ENCODE measurements at regions not wholly inside any gene's neighbourhood (a gene's known extent, or its start where the extent isn't known, plus 50 kb on each side); places are given as distances from the start of the nearest gene placed in this dataset.

DNA sequence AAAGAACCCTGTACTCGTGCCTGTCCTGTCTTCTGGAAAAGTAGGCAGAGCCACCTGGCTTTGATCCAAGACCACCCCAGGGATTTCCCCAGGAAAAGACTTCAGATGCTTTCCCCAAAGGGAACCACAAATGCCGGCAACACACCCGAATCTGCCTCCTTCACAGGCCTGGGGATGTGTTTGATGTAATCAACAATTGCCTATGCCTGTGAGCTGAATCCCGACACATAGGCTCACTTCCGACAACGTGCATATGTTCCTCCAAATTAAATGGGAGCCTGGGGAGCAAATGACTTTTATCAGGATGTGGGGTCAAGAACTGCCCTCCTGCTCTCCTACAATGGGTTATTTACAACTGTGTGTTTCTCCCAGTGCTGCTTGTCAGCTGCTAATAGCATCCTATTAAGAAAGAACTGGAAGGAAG lies 535.2 kb upstream of the CDH11 start:
- H4K20me1 ChIP-seq (ENCODE audit: low read length): no peaks in the 10 kb centered on the region
- TF ChIP-seq EZH2 (IDR thresholded peaks at IDR 0.05; ENCODE audit: low read length, unreplicated experiment) (no peak), EZH2phosphoT487 (IDR thresholded peaks at IDR 0.05; ENCODE audit: borderline replicate concordance, low read length) (no peak)
- TF ChIP-seq, protein P1, sequence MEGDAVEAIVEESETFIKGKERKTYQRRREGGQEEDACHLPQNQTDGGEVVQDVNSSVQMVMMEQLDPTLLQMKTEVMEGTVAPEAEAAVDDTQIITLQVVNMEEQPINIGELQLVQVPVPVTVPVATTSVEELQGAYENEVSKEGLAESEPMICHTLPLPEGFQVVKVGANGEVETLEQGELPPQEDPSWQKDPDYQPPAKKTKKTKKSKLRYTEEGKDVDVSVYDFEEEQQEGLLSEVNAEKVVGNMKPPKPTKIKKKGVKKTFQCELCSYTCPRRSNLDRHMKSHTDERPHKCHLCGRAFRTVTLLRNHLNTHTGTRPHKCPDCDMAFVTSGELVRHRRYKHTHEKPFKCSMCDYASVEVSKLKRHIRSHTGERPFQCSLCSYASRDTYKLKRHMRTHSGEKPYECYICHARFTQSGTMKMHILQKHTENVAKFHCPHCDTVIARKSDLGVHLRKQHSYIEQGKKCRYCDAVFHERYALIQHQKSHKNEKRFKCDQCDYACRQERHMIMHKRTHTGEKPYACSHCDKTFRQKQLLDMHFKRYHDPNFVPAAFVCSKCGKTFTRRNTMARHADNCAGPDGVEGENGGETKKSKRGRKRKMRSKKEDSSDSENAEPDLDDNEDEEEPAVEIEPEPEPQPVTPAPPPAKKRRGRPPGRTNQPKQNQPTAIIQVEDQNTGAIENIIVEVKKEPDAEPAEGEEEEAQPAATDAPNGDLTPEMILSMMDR (conservative IDR thresholded peaks at IDR 0.05; ENCODE audit: low read depth, low read length): no peak

DNA sequence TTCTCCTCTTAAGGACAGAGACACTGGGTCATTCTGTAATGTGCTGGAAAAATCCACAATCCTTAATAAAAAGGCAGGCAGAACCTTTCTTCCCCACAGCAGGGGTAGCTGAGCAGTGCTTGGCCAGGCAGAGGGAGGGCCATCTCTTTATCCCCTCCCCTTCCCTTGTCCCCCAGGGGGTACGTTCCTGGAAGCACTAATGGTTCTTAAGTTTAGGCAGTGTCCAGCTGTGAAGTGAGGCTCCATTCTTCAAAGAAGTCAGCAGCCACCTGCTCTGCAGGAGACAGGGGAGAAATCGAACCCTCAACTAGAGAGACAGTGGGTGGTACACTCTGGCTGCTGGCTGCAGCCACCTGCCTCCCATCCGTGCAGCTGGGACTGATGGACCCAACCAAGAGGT lies 533.9 kb upstream of the CDH11 start:
- POLR2A ChIA-PET (ENCODE audit: unreplicated experiment): no interaction called here
- intact Hi-C loops (cut with micrococcal nuclease): loop anchor here (5.0 to 10.0 kb wide), 3 partner anchors 241 to 619 kb away; partner anchors contain the start of gene CDH11
- no peak for ATAC-seq

More for the DNA sequence above, 535.2 kb upstream of the CDH11 start:
- CTCF ChIA-PET: no interaction called here
- no peak overlapping the region for H2AFZ ChIP-seq (ENCODE audit: low read length)
- no peaks in the 10 kb centered on the region for H3K27me3 ChIP-seq (ENCODE audit: low read length)
- H3K4me2 ChIP-seq (ENCODE audit: low read length): no peak overlapping the region
- no peaks in the 10 kb centered on the region for H3K36me3 ChIP-seq (ENCODE audit: low read depth, low read length)
- no peaks in the 10 kb centered on the region for H3F3A ChIP-seq (ENCODE audit: low read length, unreplicated experiment)
- no peak overlapping the region for H3K9ac ChIP-seq (ENCODE audit: low read length)
- no TSS peak for BruUV-seq (replicated peaks)
- peaks cover 43% of the 10 kb centered on the region for H3K4me1 ChIP-seq (ENCODE audit: insufficient read depth, low read length)
- no peak overlapping the region for H3K27ac ChIP-seq (ENCODE audit: low read length)
- POLR2A ChIA-PET (ENCODE audit: unreplicated experiment): no interaction called here
- no peaks in the 10 kb centered on the region for H3K9me3 ChIP-seq (ENCODE audit: low read length)
- H3K9me2 ChIP-seq (replicated peaks; ENCODE audit: low read length): no peaks in the 10 kb centered on the region
- H3K4me3 ChIP-seq (ENCODE audit: low read length): no peak overlapping the region
- H3K79me2 ChIP-seq (ENCODE audit: low read length): no peaks in the 10 kb centered on the region
- no peak for ATAC-seq
- no peak for DNase-seq
- intact Hi-C loops (cut with micrococcal nuclease): loop anchor here (5.0 to 10.0 kb wide), 3 partner anchors 242 to 618 kb away; partner anchors contain the start of gene CDH11

DNA sequence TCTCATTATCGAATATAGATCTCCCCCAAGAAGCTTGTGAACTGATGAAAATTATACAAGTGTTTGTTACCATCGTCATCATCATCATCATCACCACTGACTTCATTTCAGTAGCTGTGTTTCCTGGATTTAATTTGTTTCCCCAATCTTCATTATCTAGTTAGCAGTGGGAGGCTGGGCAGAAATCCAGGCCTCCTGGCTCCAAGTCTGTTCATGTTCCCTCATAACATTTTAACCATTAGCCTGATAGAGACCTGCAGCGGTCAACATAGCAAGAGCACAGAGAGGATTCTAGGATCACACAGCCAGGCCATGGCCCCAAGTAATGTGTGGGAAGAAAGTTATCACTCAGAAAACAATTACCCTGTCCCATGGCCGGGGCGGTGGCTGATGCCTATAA lies 526.2 kb upstream of the CDH11 start:
- no TSS peak for BruUV-seq (replicated peaks)
- Histone ChIP-seq H3K4me3 (ENCODE audit: low read length) (no peak overlapping the region), H3K9ac (ENCODE audit: low read length) (no peak overlapping the region), H4K20me1 (ENCODE audit: low read length) (no peaks in the 10 kb centered on the region), H3K4me1 (ENCODE audit: insufficient read depth, low read length) (no peaks in the 10 kb centered on the region), H3F3A (ENCODE audit: low read length, unreplicated experiment) (no peaks in the 10 kb centered on the region), H2AFZ (ENCODE audit: low read length) (no peak overlapping the region), H3K27me3 (ENCODE audit: low read length) (no peaks in the 10 kb centered on the region), H3K9me2 (replicated peaks; ENCODE audit: low read length) (no peaks in the 10 kb centered on the region), H3K27ac (ENCODE audit: low read length) (no peak overlapping the region), H3K9me3 (ENCODE audit: low read length) (no peaks in the 10 kb centered on the region), H3K4me2 (ENCODE audit: low read length) (no peak overlapping the region), H3K36me3 (ENCODE audit: low read depth, low read length) (no peaks in the 10 kb centered on the region), H3K79me2 (ENCODE audit: low read length) (no peaks in the 10 kb centered on the region)
- CTCF ChIA-PET: no interaction called here
- POLR2A ChIA-PET (ENCODE audit: unreplicated experiment): no interaction called here
- ATAC-seq: no peak
- TF ChIP-seq EZH2 (IDR thresholded peaks at IDR 0.05; ENCODE audit: low read length, unreplicated experiment) (no peak), EZH2phosphoT487 (IDR thresholded peaks at IDR 0.05; ENCODE audit: borderline replicate concordance, low read length) (no peak)
- TF ChIP-seq, protein P1 (conservative IDR thresholded peaks at IDR 0.05; ENCODE audit: low read depth, low read length): no peak
- intact Hi-C loops (cut with micrococcal nuclease): no loop called here
- no peak for DNase-seq

More for the DNA sequence above, 533.9 kb upstream of the CDH11 start:
- H3K27me3 ChIP-seq (ENCODE audit: low read length): no peaks in the 10 kb centered on the region
- DNase-seq: no peak
- no peak overlapping the region for H3K9ac ChIP-seq (ENCODE audit: low read length)
- peaks cover 36% of the 10 kb centered on the region for H3K4me1 ChIP-seq (ENCODE audit: insufficient read depth, low read length)
- TF ChIP-seq, protein P1 (conservative IDR thresholded peaks at IDR 0.05; ENCODE audit: low read depth, low read length): no peak
- no peak for TF ChIP-seq EZH2phosphoT487 (IDR thresholded peaks at IDR 0.05; ENCODE audit: borderline replicate concordance, low read length)
- no peak for TF ChIP-seq EZH2 (IDR thresholded peaks at IDR 0.05; ENCODE audit: low read length, unreplicated experiment)
- H3K36me3 ChIP-seq (ENCODE audit: low read depth, low read length): no peaks in the 10 kb centered on the region
- BruUV-seq (replicated peaks): no TSS peak
- H2AFZ ChIP-seq (ENCODE audit: low read length): no peak overlapping the region
- H3K79me2 ChIP-seq (ENCODE audit: low read length): no peaks in the 10 kb centered on the region
- H3K27ac ChIP-seq (ENCODE audit: low read length): no peak overlapping the region
- CTCF ChIA-PET: no interaction called here
- no peaks in the 10 kb centered on the region for H3F3A ChIP-seq (ENCODE audit: low read length, unreplicated experiment)
- no peaks in the 10 kb centered on the region for H3K9me3 ChIP-seq (ENCODE audit: low read length)
- H3K9me2 ChIP-seq (replicated peaks; ENCODE audit: low read length): no peaks in the 10 kb centered on the region
- no peaks in the 10 kb centered on the region for H4K20me1 ChIP-seq (ENCODE audit: low read length)
- H3K4me2 ChIP-seq (ENCODE audit: low read length): no peak overlapping the region
- no peak overlapping the region for H3K4me3 ChIP-seq (ENCODE audit: low read length)
